Glutamatergic neuron (in vitro differentiated cells): ENCODE measurements at regions not wholly inside any gene's neighbourhood (a gene's known extent, or its start where the extent isn't known, plus 50 kb on each side); places are given as distances from the start of the nearest gene placed in this dataset.

Experiments
- DNase-seq: peaks from one replicate; pipeline ENCODE4 v3.0.0; 2022
- H3K27ac Mint-ChIP-seq: one replicate; pipeline ENCODE4 v1.8.0; 2020; ENCODE audit warnings: mild to moderate bottlenecking, mixed read lengths, inconsistent platforms; ENCODE audit not compliant: unreplicated experiment
- H3K27me3 Mint-ChIP-seq: one replicate; pipeline ENCODE4 v1.8.0; 2020; ENCODE audit warnings: mild to moderate bottlenecking, moderate library complexity, mixed read lengths, inconsistent platforms; ENCODE audit not compliant: unreplicated experiment
- H3K36me3 Mint-ChIP-seq: one replicate; pipeline ENCODE4 v1.8.0; 2020; ENCODE audit warnings: mild to moderate bottlenecking, mixed read lengths, inconsistent platforms; ENCODE audit not compliant: unreplicated experiment
- H3K4me1 Mint-ChIP-seq: one replicate; pipeline ENCODE4 v1.8.0; 2020; ENCODE audit warnings: mild to moderate bottlenecking, low read depth, mixed read lengths, inconsistent platforms; ENCODE audit not compliant: unreplicated experiment
- H3K4me3 Mint-ChIP-seq: one replicate; pipeline ENCODE4 v1.8.0; 2020; ENCODE audit warnings: mild to moderate bottlenecking, mixed read lengths, inconsistent platforms; ENCODE audit not compliant: unreplicated experiment
- H3K9me3 Mint-ChIP-seq: one replicate; pipeline ENCODE4 v1.8.0; 2020; ENCODE audit warnings: mild to moderate bottlenecking, moderate library complexity, mixed read lengths, inconsistent platforms; ENCODE audit not compliant: unreplicated experiment
- TF ChIP-seq, protein P1 (sequence below): fragments of 200-600 bp; sonication (generic); IDR thresholded peaks from one replicate; pipeline ENCODE4 v1.5.0; 2021; ENCODE audit not compliant: partially characterized antibody, unreplicated experiment

- TF ChIP-seq, protein P1, sequence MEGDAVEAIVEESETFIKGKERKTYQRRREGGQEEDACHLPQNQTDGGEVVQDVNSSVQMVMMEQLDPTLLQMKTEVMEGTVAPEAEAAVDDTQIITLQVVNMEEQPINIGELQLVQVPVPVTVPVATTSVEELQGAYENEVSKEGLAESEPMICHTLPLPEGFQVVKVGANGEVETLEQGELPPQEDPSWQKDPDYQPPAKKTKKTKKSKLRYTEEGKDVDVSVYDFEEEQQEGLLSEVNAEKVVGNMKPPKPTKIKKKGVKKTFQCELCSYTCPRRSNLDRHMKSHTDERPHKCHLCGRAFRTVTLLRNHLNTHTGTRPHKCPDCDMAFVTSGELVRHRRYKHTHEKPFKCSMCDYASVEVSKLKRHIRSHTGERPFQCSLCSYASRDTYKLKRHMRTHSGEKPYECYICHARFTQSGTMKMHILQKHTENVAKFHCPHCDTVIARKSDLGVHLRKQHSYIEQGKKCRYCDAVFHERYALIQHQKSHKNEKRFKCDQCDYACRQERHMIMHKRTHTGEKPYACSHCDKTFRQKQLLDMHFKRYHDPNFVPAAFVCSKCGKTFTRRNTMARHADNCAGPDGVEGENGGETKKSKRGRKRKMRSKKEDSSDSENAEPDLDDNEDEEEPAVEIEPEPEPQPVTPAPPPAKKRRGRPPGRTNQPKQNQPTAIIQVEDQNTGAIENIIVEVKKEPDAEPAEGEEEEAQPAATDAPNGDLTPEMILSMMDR: no peak
- peak; percentile 87 for DNase-seq
- Mint-ChIP-seq H3K27ac (peak overlapping the region; percentile 98), H3K27me3 (peaks cover 17% of the 10 kb centered on the region), H3K4me1 (peaks cover 71% of the 10 kb centered on the region), H3K36me3 (no peaks in the 10 kb centered on the region), H3K9me3 (peaks cover 16% of the 10 kb centered on the region), H3K4me3 (peak overlapping the region; percentile 81)
These were observed 288.6 kb downstream of the ELAVL2 start for GRCh38 chr9:23537192-23538066.

DNA sequence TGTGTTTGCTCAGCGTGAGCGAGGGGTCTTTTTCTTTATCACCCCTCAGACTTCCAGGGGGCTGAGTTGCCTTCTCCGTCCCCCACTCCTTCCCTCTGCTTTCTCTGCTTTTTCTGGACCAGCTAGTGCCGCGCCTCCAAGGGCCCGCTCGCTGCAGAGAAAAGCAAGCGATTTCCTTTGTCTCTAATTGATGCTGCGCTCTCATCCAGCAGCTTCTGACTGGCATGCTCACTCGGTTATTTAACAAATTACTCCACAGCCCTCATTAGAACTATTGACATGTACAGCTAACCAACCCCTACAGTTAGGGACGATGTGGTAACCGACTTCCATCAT, 288.0 kb downstream of the ELAVL2 start:
- no peak for DNase-seq
- H3K9me3 Mint-ChIP-seq: peaks cover 16% of the 10 kb centered on the region
- H3K4me1 Mint-ChIP-seq: peaks cover 72% of the 10 kb centered on the region
- H3K4me3 Mint-ChIP-seq: peak overlapping the region; percentile 81
- no peaks in the 10 kb centered on the region for H3K36me3 Mint-ChIP-seq
- TF ChIP-seq, protein P1: no peak
- H3K27ac Mint-ChIP-seq: peak overlapping the region; percentile 98
- H3K27me3 Mint-ChIP-seq: peaks cover 17% of the 10 kb centered on the region

GRCh38 chr9:23538461-23539003, 287.5 kb downstream of the ELAVL2 start:
- H3K4me3 Mint-ChIP-seq: peak overlapping the region; percentile 81
- TF ChIP-seq, protein P1: no peak
- no peaks in the 10 kb centered on the region for H3K36me3 Mint-ChIP-seq
- peaks cover 17% of the 10 kb centered on the region for H3K27me3 Mint-ChIP-seq
- peak overlapping the region; percentile 98 for H3K27ac Mint-ChIP-seq
- H3K9me3 Mint-ChIP-seq: peaks cover 16% of the 10 kb centered on the region
- H3K4me1 Mint-ChIP-seq: peaks cover 72% of the 10 kb centered on the region
- no peak for DNase-seq

DNA sequence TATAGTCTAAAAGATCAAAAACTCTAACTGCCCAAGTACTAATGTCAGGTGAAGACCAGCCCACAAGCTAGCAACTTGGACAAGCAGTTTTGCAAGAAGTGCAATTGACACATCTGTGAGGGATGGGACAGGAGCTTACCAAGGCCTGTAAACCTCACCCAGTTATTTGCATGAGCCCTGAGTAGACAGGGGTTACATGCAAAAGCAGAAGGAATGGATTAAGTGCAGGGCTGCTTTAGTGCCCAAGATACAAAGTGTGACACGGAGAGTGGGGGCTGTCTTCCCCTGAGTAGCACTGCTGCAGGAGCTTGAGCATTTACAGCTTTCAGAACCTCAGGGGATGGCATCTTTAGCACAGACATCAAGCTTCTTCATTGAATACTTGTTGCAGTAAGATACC, 286.7 kb downstream of the ELAVL2 start:
- Mint-ChIP-seq H3K4me3 (peak overlapping the region; percentile 81), H3K9me3 (peaks cover 16% of the 10 kb centered on the region), H3K27me3 (peaks cover 17% of the 10 kb centered on the region), H3K4me1 (peaks cover 68% of the 10 kb centered on the region), H3K27ac (peak overlapping the region; percentile 98), H3K36me3 (no peaks in the 10 kb centered on the region)
- no peak for DNase-seq
- TF ChIP-seq, protein P1: no peak

GRCh38 chr9:23541976-23542375, 284.1 kb downstream of the ELAVL2 start:
- Mint-ChIP-seq H3K27ac (peak overlapping the region; percentile 72), H3K4me3 (no peak overlapping the region), H3K4me1 (peaks cover 49% of the 10 kb centered on the region), H3K27me3 (peaks cover 17% of the 10 kb centered on the region), H3K36me3 (peaks cover 6% of the 10 kb centered on the region), H3K9me3 (peaks cover 18% of the 10 kb centered on the region)
- TF ChIP-seq, protein P1: no peak
- no peak for DNase-seq
